VCaP (cell line): ENCODE measurements at regions not wholly inside any gene's neighbourhood (a gene's known extent, or its start where the extent isn't known, plus 50 kb on each side); places are given as distances from the start of the nearest gene placed in this dataset.
"Not testable (repeated sequence)": the region's sequence is repeated elsewhere in the genome, so short reads cannot be mapped to it uniquely, and the experiment has no call there.

Experiments
- H3K27ac ChIP-seq: fragments of 450-650 bp; 2 replicates; pipeline ENCODE4 v1.5.1; 2017
- TF ChIP-seq, protein P1 (sequence below): fragments of 450-650 bp; conservative IDR thresholded peaks from 2 replicates; pipeline ENCODE4 v1.5.1; 2017; ENCODE audit warnings: mild to moderate bottlenecking, moderate library complexity

GRCh38 chr10:37520488-37520887 is 336.9 kb downstream of the ZNF248 start:
- H3K27ac ChIP-seq, result no peak overlapping the region
- TF ChIP-seq, protein P1, sequence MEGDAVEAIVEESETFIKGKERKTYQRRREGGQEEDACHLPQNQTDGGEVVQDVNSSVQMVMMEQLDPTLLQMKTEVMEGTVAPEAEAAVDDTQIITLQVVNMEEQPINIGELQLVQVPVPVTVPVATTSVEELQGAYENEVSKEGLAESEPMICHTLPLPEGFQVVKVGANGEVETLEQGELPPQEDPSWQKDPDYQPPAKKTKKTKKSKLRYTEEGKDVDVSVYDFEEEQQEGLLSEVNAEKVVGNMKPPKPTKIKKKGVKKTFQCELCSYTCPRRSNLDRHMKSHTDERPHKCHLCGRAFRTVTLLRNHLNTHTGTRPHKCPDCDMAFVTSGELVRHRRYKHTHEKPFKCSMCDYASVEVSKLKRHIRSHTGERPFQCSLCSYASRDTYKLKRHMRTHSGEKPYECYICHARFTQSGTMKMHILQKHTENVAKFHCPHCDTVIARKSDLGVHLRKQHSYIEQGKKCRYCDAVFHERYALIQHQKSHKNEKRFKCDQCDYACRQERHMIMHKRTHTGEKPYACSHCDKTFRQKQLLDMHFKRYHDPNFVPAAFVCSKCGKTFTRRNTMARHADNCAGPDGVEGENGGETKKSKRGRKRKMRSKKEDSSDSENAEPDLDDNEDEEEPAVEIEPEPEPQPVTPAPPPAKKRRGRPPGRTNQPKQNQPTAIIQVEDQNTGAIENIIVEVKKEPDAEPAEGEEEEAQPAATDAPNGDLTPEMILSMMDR, result no peak

DNA sequence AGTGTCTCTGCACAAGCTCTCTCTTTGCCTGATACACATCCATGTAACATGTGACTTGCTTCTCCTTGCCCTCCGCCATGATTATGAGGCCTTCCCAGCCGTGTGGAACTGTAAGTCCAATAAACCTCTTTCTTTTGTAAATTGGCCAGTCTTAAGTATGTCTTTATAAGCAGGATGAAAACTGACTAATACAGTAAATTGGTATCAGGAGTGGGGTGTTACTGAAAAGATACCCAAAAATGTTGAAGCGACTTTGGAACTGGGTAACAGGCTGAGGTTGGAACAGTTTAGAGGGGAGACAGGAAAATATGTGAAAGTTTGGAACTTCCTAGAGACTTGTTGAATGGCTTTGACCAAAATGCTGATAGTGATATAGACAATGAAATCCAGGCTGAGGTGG is 346.9 kb downstream of the ZNF248 start:
- not testable (repeated sequence) for H3K27ac ChIP-seq

DNA sequence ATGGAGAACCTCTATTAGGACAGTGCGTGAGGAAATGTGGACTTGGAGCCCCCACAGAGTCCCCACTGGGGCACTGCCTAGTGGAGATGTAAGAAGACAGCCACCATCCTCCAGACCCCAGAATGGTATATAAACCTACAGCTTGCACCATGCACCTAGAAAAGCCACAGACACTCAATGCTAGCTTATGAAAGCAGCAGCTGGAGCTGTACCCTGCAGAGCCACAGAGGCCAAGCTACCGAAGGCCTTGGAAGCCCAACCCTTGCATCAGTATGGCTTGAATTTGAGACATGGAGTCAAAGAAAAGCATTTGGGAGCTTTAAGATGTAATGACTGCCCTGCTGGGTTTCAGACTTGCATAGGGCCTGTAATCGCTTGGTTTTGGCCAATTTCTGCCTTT is 361.3 kb downstream of the ZNF248 start:
- H3K27ac ChIP-seq, result no peak overlapping the region
- TF ChIP-seq, protein P1, result no peak

DNA sequence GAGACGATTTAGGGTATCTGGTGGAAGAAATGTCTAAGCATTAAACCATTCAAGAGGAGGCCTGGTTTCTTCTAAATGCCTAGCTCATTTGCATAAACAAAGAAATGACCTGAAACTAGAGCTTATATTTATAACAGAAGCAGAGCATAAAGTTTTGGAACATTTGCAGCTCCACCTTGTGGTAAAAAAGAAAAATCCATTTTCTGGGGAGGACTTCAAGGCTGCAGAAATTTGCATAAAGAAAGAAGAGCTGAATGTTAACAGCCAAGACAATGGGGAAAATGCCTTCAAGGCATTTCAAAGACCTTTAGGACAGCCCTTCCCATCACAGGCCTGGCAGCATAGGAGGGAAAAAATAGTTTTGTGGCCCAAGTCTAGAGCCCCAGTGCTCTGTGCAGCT is 362.0 kb downstream of the ZNF248 start:
- TF ChIP-seq, protein P1, result peak; percentile 79
- no peak overlapping the region for H3K27ac ChIP-seq

- H3K27ac ChIP-seq, result peak overlapping the region; percentile 48
These were observed 364.1 kb downstream of the ZNF248 start for GRCh38 chr10:37493185-37493796.

- TF ChIP-seq, protein P1, result no peak
- no peak overlapping the region for H3K27ac ChIP-seq
These were observed 364.9 kb downstream of the ANKRD30A start for GRCh38 chr10:37490266-37490665.

- H3K27ac ChIP-seq, result no peak overlapping the region
These were observed 364.2 kb downstream of the ANKRD30A start for GRCh38 chr10:37489658-37490003.

DNA sequence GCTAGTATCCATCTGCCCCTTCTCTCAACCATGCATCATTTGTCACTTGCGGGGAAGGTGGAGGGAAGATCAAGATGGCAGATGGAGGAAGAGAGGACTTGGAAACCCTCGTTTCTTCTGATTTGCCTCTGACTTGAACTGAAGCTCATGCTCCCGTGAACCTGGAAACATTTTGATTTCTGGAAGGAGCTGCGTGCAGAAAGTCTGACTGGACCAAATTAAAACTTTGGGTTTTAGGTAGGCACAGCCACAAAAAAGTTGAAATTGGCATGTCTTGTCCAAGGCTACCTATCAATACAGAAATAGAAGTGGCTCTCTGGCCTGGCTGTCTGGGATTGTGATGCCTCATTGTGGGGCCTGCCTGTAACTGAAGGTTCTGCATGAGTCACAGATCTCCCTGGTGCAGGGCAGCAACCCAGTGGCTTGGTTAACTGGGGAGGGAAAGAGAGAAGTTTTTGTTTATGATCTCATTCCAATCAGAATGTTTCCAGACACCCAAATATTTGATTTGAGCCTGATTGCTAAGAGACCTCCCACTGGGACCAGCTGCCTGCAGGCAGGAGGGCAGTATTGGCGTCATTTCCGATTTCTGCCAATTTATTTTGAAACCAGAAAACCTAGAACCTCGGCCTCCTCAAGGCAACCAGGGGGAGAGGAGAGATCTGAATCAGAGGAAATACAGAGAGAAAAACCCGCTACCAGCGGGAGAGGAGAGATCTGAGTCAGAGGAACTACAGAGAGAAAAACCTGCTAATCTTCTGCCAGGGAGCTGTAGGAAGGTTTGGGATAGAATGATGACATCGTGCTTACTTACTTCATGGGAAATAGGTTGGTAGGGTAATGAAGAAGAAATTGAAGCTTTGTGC is 363.6 kb downstream of the ANKRD30A start:
- TF ChIP-seq, protein P1, result no peak

More at GRCh38 chr10:37489658-37490003, 364.2 kb downstream of the ANKRD30A start:
- TF ChIP-seq, protein P1, result no peak

GRCh38 chr10:37480596-37480995 is 355.2 kb downstream of the ANKRD30A start:
- H3K27ac ChIP-seq, result not testable (repeated sequence)

More for the DNA sequence above, 363.6 kb downstream of the ANKRD30A start:
- H3K27ac ChIP-seq, result no peak overlapping the region
